ENCODE measurements at regions not wholly inside any gene's neighbourhood (a gene's known extent, or its start where the extent isn't known, plus 50 kb on each side); places are given as distances from the start of the nearest gene placed in this dataset.

DNA sequence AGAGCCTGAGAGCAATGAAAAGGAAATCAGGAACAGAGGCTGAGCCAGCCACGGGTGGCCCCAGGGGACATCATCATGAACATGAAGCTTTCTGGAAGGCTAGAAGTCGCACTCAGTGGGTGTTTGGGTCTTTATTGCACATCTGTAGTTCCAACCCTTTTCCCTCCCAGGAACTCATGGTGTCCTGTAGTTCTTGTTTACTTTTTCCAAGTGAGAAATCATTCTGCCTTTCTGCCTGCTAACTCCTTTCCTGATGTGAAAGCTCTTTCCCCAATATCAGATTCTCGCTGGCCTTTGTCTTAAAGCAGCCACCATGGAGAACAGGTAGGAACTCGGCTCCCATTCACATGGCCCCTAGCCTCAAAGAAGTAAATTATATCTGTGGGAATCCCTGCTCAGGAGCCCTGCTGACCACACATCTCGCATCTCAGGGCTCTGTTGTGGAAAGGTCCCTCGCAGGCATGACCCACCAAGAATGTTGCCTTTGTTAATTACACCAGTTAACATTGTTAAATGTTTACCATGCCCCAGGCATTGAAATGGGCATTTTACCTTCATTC lies 542.7 kb downstream of the TNS3 start:
- Mint-ChIP-seq H3K4me1 (ENCODE audit: low read depth) (no peaks in the 10 kb centered on the region), H3K36me3 (ENCODE audit: low read depth) (no peaks in the 10 kb centered on the region), H3K27ac (no peak overlapping the region), H3K4me3 (ENCODE audit: low read depth) (no peak overlapping the region), H3K27me3 (ENCODE audit: low read depth) (no peaks in the 10 kb centered on the region), H3K9me3 (no peaks in the 10 kb centered on the region)
- intact Hi-C loops (cut with micrococcal nuclease): no loop called here
- DNase-seq (ENCODE audit: low spot score): no peak

DNA sequence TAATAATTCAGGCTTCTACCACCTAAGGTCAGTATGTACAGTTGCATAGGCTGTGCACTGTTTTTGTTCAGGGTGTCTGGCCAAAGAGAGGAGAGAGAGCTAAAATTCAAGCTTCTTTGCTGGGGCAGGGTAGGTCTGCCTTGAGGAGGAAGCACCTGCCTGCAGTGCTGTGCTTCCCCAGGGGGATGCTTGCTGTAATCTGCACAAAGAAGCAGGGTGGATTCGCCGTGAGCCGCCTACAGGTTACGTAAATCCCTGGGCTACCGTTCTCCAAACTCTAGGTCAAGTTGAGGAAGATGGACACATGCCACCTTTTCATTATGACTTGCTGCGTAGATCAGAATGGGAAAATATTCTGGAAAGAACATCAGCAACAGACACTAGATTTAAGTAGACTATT lies 543.3 kb downstream of the TNS3 start:
- H3K4me1 Mint-ChIP-seq (ENCODE audit: low read depth): no peaks in the 10 kb centered on the region
- no peak for DNase-seq (ENCODE audit: low spot score)
- no peaks in the 10 kb centered on the region for H3K9me3 Mint-ChIP-seq
- intact Hi-C loops (cut with micrococcal nuclease): no loop called here
- H3K27me3 Mint-ChIP-seq (ENCODE audit: low read depth): no peaks in the 10 kb centered on the region
- no peaks in the 10 kb centered on the region for H3K36me3 Mint-ChIP-seq (ENCODE audit: low read depth)
- no peak overlapping the region for H3K27ac Mint-ChIP-seq
- no peak overlapping the region for H3K4me3 Mint-ChIP-seq (ENCODE audit: low read depth)

GRCh38 chr7:47037607-47038006 lies 544.3 kb downstream of the TNS3 start:
- Mint-ChIP-seq H3K4me3 (ENCODE audit: low read depth) (no peak overlapping the region), H3K4me1 (ENCODE audit: low read depth) (no peaks in the 10 kb centered on the region), H3K27me3 (ENCODE audit: low read depth) (no peaks in the 10 kb centered on the region), H3K36me3 (ENCODE audit: low read depth) (no peaks in the 10 kb centered on the region), H3K27ac (no peak overlapping the region), H3K9me3 (no peaks in the 10 kb centered on the region)
- DNase-seq (ENCODE audit: low spot score): no peak
- intact Hi-C loops (cut with micrococcal nuclease): no loop called here

- Mint-ChIP-seq H3K4me1 (ENCODE audit: low read depth) (no peaks in the 10 kb centered on the region), H3K27ac (no peak overlapping the region), H3K27me3 (ENCODE audit: low read depth) (no peaks in the 10 kb centered on the region), H3K36me3 (ENCODE audit: low read depth) (no peaks in the 10 kb centered on the region), H3K9me3 (no peaks in the 10 kb centered on the region), H3K4me3 (ENCODE audit: low read depth) (no peak overlapping the region)
- intact Hi-C loops (cut with micrococcal nuclease): no loop called here
- DNase-seq (ENCODE audit: low spot score): no peak
These were observed 545.0 kb downstream of the TNS3 start for GRCh38 chr7:47036909-47037308.

DNA sequence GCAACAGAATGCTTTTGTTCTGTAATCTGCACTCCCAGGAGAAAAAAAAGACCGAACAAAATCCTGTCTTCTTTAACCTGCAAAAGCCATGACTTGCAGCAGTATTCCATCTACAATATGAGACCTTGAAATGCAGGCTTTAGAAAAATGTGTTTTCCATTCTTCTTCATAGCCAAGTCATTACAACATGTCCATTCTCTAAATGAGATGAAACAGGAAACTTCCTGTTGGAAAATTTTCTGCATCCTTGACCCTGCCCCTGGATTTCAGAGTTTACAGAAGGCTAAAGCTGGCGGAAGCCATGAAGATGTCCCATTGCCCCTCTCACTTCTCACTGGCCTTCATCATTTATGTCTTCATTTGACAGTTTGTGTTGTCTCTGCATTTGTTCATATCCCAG lies 546.4 kb downstream of the TNS3 start:
- Mint-ChIP-seq H3K4me1 (ENCODE audit: low read depth) (no peaks in the 10 kb centered on the region), H3K36me3 (ENCODE audit: low read depth) (no peaks in the 10 kb centered on the region), H3K27ac (no peak overlapping the region), H3K4me3 (ENCODE audit: low read depth) (no peak overlapping the region), H3K27me3 (ENCODE audit: low read depth) (no peaks in the 10 kb centered on the region), H3K9me3 (no peaks in the 10 kb centered on the region)
- intact Hi-C loops (cut with micrococcal nuclease): no loop called here
- no peak for DNase-seq (ENCODE audit: low spot score)

GRCh38 chr7:47034180-47034579 lies 547.7 kb downstream of the TNS3 start:
- intact Hi-C loops (cut with micrococcal nuclease): no loop called here
- no peak overlapping the region for H3K27ac Mint-ChIP-seq
- no peak overlapping the region for H3K4me3 Mint-ChIP-seq (ENCODE audit: low read depth)
- no peaks in the 10 kb centered on the region for H3K4me1 Mint-ChIP-seq (ENCODE audit: low read depth)
- no peak for DNase-seq (ENCODE audit: low spot score)
- H3K27me3 Mint-ChIP-seq (ENCODE audit: low read depth): no peaks in the 10 kb centered on the region
- H3K36me3 Mint-ChIP-seq (ENCODE audit: low read depth): no peaks in the 10 kb centered on the region
- no peaks in the 10 kb centered on the region for H3K9me3 Mint-ChIP-seq

DNA sequence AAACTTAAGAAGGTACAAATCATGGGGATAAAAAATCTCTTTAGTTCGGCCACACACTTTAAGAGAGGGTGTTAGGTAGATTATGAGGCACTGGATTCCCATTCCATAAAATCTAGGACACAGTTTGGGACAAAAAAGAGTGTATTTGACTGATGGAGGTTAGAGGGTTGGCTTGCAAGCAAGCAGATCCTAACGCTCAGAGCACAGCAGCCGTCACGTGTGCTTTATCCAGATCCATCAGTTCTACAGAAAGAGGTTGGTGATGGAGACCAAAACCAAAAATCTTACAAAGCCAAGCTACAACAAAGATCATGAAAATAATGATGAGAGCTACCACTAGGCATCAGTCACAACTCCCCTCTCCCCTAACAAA lies 549.4 kb downstream of the TNS3 start:
- Mint-ChIP-seq H3K9me3 (no peaks in the 10 kb centered on the region), H3K27ac (no peak overlapping the region), H3K36me3 (ENCODE audit: low read depth) (no peaks in the 10 kb centered on the region), H3K4me1 (ENCODE audit: low read depth) (no peaks in the 10 kb centered on the region), H3K4me3 (ENCODE audit: low read depth) (no peak overlapping the region), H3K27me3 (ENCODE audit: low read depth) (no peaks in the 10 kb centered on the region)
- intact Hi-C loops (cut with micrococcal nuclease): no loop called here
- no peak for DNase-seq (ENCODE audit: low spot score)

DNA sequence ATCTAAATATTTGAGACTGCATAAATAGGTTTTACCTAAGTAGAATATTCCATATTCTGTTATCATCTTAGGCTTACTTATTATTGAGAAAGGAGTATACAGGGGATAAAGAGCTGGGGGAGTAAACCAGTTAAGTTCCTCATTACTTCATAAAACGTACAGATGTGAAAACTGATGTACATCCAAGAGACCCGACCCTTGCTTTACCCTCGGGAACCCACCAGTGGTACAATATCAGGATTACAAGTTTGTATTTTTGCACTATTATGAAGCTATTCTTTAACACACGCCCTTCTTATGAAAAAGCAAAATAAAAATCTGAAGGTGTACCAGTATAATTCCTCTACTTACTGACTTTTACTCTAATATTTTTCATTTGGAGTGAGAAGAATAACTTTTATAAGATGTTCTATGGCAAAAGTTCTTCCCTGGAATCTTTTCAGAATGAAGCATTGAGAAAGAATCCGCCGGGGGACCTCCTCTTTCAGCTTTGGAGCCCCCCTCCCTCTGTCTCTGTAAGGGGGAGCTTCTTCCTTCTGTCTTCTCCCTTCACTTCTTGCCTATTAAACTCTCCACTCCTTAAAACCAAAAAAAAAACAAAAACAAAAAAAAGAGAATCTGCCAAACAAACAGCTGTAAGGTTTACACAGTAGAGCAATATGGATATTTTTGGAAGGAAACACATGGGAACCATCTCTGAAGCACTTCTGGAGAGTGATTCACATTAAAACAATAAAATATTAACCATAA lies 550.0 kb downstream of the TNS3 start:
- H3K27ac Mint-ChIP-seq: no peak overlapping the region
- intact Hi-C loops (cut with micrococcal nuclease): no loop called here
- no peaks in the 10 kb centered on the region for H3K36me3 Mint-ChIP-seq (ENCODE audit: low read depth)
- no peaks in the 10 kb centered on the region for H3K4me1 Mint-ChIP-seq (ENCODE audit: low read depth)
- H3K4me3 Mint-ChIP-seq (ENCODE audit: low read depth): no peak overlapping the region
- no peaks in the 10 kb centered on the region for H3K27me3 Mint-ChIP-seq (ENCODE audit: low read depth)
- DNase-seq (ENCODE audit: low spot score): no peak
- H3K9me3 Mint-ChIP-seq: no peaks in the 10 kb centered on the region

DNA sequence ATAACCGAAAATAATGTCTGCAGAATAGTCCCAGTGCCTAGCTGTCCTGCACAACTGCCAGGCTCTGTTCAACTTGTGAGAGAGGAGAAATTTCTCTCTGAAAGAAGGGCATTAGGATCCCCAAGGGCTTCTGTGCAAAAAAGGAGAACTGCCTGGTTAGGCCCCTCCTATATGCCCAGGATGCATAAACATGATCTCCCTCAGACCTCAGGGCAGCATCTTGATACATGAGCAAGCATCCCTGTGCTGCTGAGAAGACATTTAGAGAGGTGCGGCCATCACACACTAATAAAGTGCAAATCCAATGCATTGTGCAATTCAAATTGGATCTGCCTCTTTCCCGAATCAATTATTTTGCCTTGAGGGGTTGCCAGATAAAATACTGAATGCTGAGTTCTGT lies 553.6 kb downstream of the TNS3 start:
- Mint-ChIP-seq H3K27ac (no peak overlapping the region), H3K9me3 (peaks cover 4% of the 10 kb centered on the region), H3K27me3 (ENCODE audit: low read depth) (no peaks in the 10 kb centered on the region), H3K4me3 (ENCODE audit: low read depth) (no peak overlapping the region), H3K4me1 (ENCODE audit: low read depth) (no peaks in the 10 kb centered on the region), H3K36me3 (ENCODE audit: low read depth) (no peaks in the 10 kb centered on the region)
- intact Hi-C loops (cut with micrococcal nuclease): no loop called here
- no peak for DNase-seq (ENCODE audit: low spot score)

DNA sequence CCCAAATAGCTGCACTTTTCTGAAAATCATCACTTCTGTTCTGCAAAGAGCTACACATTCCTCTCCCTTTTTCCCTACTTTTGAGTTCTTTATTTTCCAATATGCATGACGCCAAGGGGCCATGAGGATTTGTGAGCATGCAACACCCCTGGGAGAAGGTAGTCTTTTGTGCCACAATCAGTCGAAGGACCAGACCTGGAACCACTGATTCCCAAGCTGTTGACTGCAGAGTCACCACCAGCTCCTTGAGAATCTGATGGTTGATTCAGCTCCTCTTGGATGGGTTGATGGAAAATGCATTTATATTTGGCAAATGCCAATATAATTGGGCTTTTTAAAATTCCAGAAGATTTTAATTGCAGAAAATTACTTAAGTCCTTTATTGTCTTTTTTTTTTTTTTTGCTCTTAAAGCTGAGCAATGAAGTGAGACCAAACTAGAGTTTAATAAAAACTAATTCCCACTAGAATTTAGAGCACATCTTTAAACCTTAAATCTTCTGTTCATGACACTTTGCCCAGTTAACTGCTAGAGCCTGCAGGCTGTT lies 554.1 kb downstream of the TNS3 start:
- DNase-seq (ENCODE audit: low spot score): no peak
- Mint-ChIP-seq H3K9me3 (peaks cover 4% of the 10 kb centered on the region), H3K4me1 (ENCODE audit: low read depth) (no peaks in the 10 kb centered on the region), H3K27ac (no peak overlapping the region), H3K27me3 (ENCODE audit: low read depth) (no peaks in the 10 kb centered on the region), H3K36me3 (ENCODE audit: low read depth) (no peaks in the 10 kb centered on the region), H3K4me3 (ENCODE audit: low read depth) (no peak overlapping the region)
- intact Hi-C loops (cut with micrococcal nuclease): no loop called here

DNA sequence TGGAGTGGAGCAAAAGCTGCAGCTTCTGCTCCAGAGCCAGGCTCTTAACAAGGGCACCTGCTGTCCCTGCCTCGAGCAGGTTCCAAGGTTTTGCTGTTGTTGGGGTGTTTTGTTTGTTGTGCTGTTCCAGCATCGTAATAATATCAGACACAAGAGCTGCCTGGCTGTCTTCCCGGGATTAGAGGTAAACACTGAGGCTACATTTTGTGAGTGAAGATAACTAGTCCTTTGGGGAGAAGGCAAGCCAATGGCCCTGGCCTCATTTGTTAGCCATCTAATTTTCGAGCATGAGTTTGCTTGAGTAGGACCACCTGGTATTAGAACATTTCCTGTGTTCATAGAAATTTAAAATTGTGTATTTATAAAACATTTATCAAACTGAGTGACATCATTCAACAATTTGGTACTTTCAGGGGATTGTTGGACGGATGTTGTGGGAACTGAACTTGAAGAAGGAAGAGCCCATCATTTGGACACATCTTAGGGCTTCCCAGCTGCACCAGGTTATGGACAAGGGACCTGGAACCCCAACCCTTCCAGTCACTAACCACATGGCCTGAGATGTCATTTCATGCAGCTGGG lies 555.0 kb downstream of the TNS3 start:
- no peaks in the 10 kb centered on the region for H3K4me1 Mint-ChIP-seq (ENCODE audit: low read depth)
- no peak for DNase-seq (ENCODE audit: low spot score)
- H3K27ac Mint-ChIP-seq: no peak overlapping the region
- H3K9me3 Mint-ChIP-seq: peaks cover 4% of the 10 kb centered on the region
- no peaks in the 10 kb centered on the region for H3K36me3 Mint-ChIP-seq (ENCODE audit: low read depth)
- no peak overlapping the region for H3K4me3 Mint-ChIP-seq (ENCODE audit: low read depth)
- intact Hi-C loops (cut with micrococcal nuclease): no loop called here
- no peaks in the 10 kb centered on the region for H3K27me3 Mint-ChIP-seq (ENCODE audit: low read depth)

GRCh38 chr7:47024991-47025390 lies 556.9 kb downstream of the TNS3 start:
- no peaks in the 10 kb centered on the region for H3K27me3 Mint-ChIP-seq (ENCODE audit: low read depth)
- no peak overlapping the region for H3K4me3 Mint-ChIP-seq (ENCODE audit: low read depth)

GRCh38 chr7:47008461-47008860 lies 573.5 kb downstream of the TNS3 start:
- Mint-ChIP-seq H3K27me3 (ENCODE audit: low read depth) (no peaks in the 10 kb centered on the region), H3K4me1 (ENCODE audit: low read depth) (no peaks in the 10 kb centered on the region), H3K36me3 (ENCODE audit: low read depth) (no peaks in the 10 kb centered on the region), H3K9me3 (no peaks in the 10 kb centered on the region), H3K4me3 (ENCODE audit: low read depth) (no peak overlapping the region), H3K27ac (no peak overlapping the region)
- intact Hi-C loops (cut with micrococcal nuclease): no loop called here
- no peak for DNase-seq (ENCODE audit: low spot score)

More at GRCh38 chr7:47024991-47025390, 556.9 kb downstream of the TNS3 start:
- Mint-ChIP-seq H3K9me3 (peaks cover 4% of the 10 kb centered on the region), H3K4me1 (ENCODE audit: low read depth) (no peaks in the 10 kb centered on the region), H3K27ac (no peak overlapping the region), H3K36me3 (ENCODE audit: low read depth) (no peaks in the 10 kb centered on the region)
- DNase-seq (ENCODE audit: low spot score): no peak
- intact Hi-C loops (cut with micrococcal nuclease): no loop called here
